ENCODE measurements at regions not wholly inside any gene's neighbourhood (a gene's known extent, or its start where the extent isn't known, plus 50 kb on each side); places are given as distances from the start of the nearest gene placed in this dataset.
A peak's percentile ranks its signal among the peaks of the same experiment; 100 is the strongest.

GRCh38 chr6:151698931-151699700 is 108.4 kb upstream of the ESR1 start:
- DNase-seq (ENCODE audit: insufficient read length, low spot score) = no peak
- no peak for FAIRE-seq
- TF ChIP-seq SPI1 (IDR thresholded peaks at IDR 0.05; ENCODE audit: low read depth, low read length) (no peak), TAF1 (IDR thresholded peaks at IDR 0.05; ENCODE audit: low read depth, low read length) (no peak), PAX5 (IDR thresholded peaks at IDR 0.05; ENCODE audit: insufficient read depth, low read length, severe bottlenecking) (no peak), POU2F2 (IDR thresholded peaks at IDR 0.05; ENCODE audit: low read depth, low read length) (no peak), POLR2AphosphoS5 (IDR thresholded peaks at IDR 0.05; ENCODE audit: low read depth, low read length) (no peak), POLR2A (IDR thresholded peaks at IDR 0.05; ENCODE audit: low read depth, low read length) (no peak)

GRCh38 chr6:151699719-151700118 is 107.8 kb upstream of the ESR1 start:
- FAIRE-seq = no peak
- TF ChIP-seq TAF1 (IDR thresholded peaks at IDR 0.05; ENCODE audit: low read depth, low read length) = no peak
- no peak for TF ChIP-seq POLR2AphosphoS5 (IDR thresholded peaks at IDR 0.05; ENCODE audit: low read depth, low read length)
- no peak for DNase-seq (ENCODE audit: insufficient read length, low spot score)

GRCh38 chr6:151701911-151702562 is 105.4 kb upstream of the ESR1 start:
- FAIRE-seq = no peak
- no peak for DNase-seq (ENCODE audit: insufficient read length, low spot score)
- TF ChIP-seq TAF1 (IDR thresholded peaks at IDR 0.05; ENCODE audit: low read depth, low read length) (no peak), POU2F2 (IDR thresholded peaks at IDR 0.05; ENCODE audit: low read depth, low read length) (peak; percentile 55; the same call in 1 of the 2 replicates)

GRCh38 chr6:151702851-151703658 is 104.4 kb upstream of the ESR1 start:
- FAIRE-seq (peak; percentile 41), DNase-seq (ENCODE audit: insufficient read length, low spot score) (no peak)
- TF ChIP-seq POU2F2 (IDR thresholded peaks at IDR 0.05; ENCODE audit: low read depth, low read length) = no peak
- TF ChIP-seq TAF1 (IDR thresholded peaks at IDR 0.05; ENCODE audit: low read depth, low read length) = no peak
- TF ChIP-seq POLR2AphosphoS5 (IDR thresholded peaks at IDR 0.05; ENCODE audit: low read depth, low read length) = no peak
- TF ChIP-seq SPI1 (IDR thresholded peaks at IDR 0.05; ENCODE audit: low read depth, low read length) = no peak
- no peak for TF ChIP-seq POLR2A (IDR thresholded peaks at IDR 0.05; ENCODE audit: low read depth, low read length)
- TF ChIP-seq PAX5 (IDR thresholded peaks at IDR 0.05; ENCODE audit: insufficient read depth, low read length, severe bottlenecking) = no peak

- DNase-seq (ENCODE audit: insufficient read length, low spot score) (no peak), FAIRE-seq (no peak)
- TF ChIP-seq TAF1 (IDR thresholded peaks at IDR 0.05; ENCODE audit: low read depth, low read length) = no peak
- no peak for TF ChIP-seq SPI1 (IDR thresholded peaks at IDR 0.05; ENCODE audit: low read depth, low read length)
- no peak for TF ChIP-seq PAX5 (IDR thresholded peaks at IDR 0.05; ENCODE audit: insufficient read depth, low read length, severe bottlenecking)
- no peak for TF ChIP-seq POLR2A (IDR thresholded peaks at IDR 0.05; ENCODE audit: low read depth, low read length)
- TF ChIP-seq POU2F2 (IDR thresholded peaks at IDR 0.05; ENCODE audit: low read depth, low read length) = no peak
- TF ChIP-seq POLR2AphosphoS5 (IDR thresholded peaks at IDR 0.05; ENCODE audit: low read depth, low read length) = no peak
Observed at GRCh38 chr6:151704383-151704782, 103.1 kb upstream of the ESR1 start.

GRCh38 chr6:151705993-151706733 is 101.3 kb upstream of the ESR1 start:
- no peak for DNase-seq (ENCODE audit: insufficient read length, low spot score)
- TF ChIP-seq POLR2A (IDR thresholded peaks at IDR 0.05; ENCODE audit: low read depth, low read length) (no peak), POLR2AphosphoS5 (IDR thresholded peaks at IDR 0.05; ENCODE audit: low read depth, low read length) (no peak), PAX5 (IDR thresholded peaks at IDR 0.05; ENCODE audit: insufficient read depth, low read length, severe bottlenecking) (no peak), SPI1 (IDR thresholded peaks at IDR 0.05; ENCODE audit: low read depth, low read length) (no peak), TAF1 (IDR thresholded peaks at IDR 0.05; ENCODE audit: low read depth, low read length) (no peak)
- FAIRE-seq = no peak

- FAIRE-seq = no peak
- no peak for DNase-seq (ENCODE audit: insufficient read length, low spot score)
- TF ChIP-seq POLR2AphosphoS5 (IDR thresholded peaks at IDR 0.05; ENCODE audit: low read depth, low read length) (no peak), PAX5 (IDR thresholded peaks at IDR 0.05; ENCODE audit: insufficient read depth, low read length, severe bottlenecking) (no peak), POU2F2 (IDR thresholded peaks at IDR 0.05; ENCODE audit: low read depth, low read length) (no peak), TAF1 (IDR thresholded peaks at IDR 0.05; ENCODE audit: low read depth, low read length) (no peak), SPI1 (IDR thresholded peaks at IDR 0.05; ENCODE audit: low read depth, low read length) (no peak), POLR2A (IDR thresholded peaks at IDR 0.05; ENCODE audit: low read depth, low read length) (no peak)
Observed at GRCh38 chr6:151709329-151709728, 98.2 kb upstream of the ESR1 start.

- TF ChIP-seq POLR2AphosphoS5 (IDR thresholded peaks at IDR 0.05; ENCODE audit: low read depth, low read length) (no peak), PAX5 (IDR thresholded peaks at IDR 0.05; ENCODE audit: insufficient read depth, low read length, severe bottlenecking) (no peak), POLR2A (IDR thresholded peaks at IDR 0.05; ENCODE audit: low read depth, low read length) (no peak), POU2F2 (IDR thresholded peaks at IDR 0.05; ENCODE audit: low read depth, low read length) (no peak), SPI1 (IDR thresholded peaks at IDR 0.05; ENCODE audit: low read depth, low read length) (no peak), TAF1 (IDR thresholded peaks at IDR 0.05; ENCODE audit: low read depth, low read length) (no peak)
- no peak for DNase-seq (ENCODE audit: insufficient read length, low spot score)
- FAIRE-seq = no peak
Observed at GRCh38 chr6:151716526-151716932, 91.0 kb upstream of the ESR1 start.

GRCh38 chr6:151719070-151719469 is 88.4 kb upstream of the ESR1 start:
- FAIRE-seq (no peak), DNase-seq (ENCODE audit: insufficient read length, low spot score) (no peak)
- TF ChIP-seq TAF1 (IDR thresholded peaks at IDR 0.05; ENCODE audit: low read depth, low read length) (no peak), POU2F2 (IDR thresholded peaks at IDR 0.05; ENCODE audit: low read depth, low read length) (no peak), SPI1 (IDR thresholded peaks at IDR 0.05; ENCODE audit: low read depth, low read length) (no peak), PAX5 (IDR thresholded peaks at IDR 0.05; ENCODE audit: insufficient read depth, low read length, severe bottlenecking) (no peak), POLR2AphosphoS5 (IDR thresholded peaks at IDR 0.05; ENCODE audit: low read depth, low read length) (no peak), POLR2A (IDR thresholded peaks at IDR 0.05; ENCODE audit: low read depth, low read length) (no peak)

Measured in GM12891 (cell line).